H1 (cell line): ENCODE measurements at regions not wholly inside any gene's neighbourhood (a gene's known extent, or its start where the extent isn't known, plus 50 kb on each side); places are given as distances from the start of the nearest gene placed in this dataset.

Experiments used
- PHF8 ChIP-seq: fragments of 200-600 bp; sonication (generic); conservative IDR thresholded peaks from 2 replicates; pipeline ENCODE4 v1.7.1; 2012; ENCODE audit warnings: low read depth, mild to moderate bottlenecking, inconsistent platforms, low read length, moderate library complexity
- RNF2 ChIP-seq: fragments of 200-900, 300-1000 bp; sonication (generic); IDR thresholded peaks from 2 replicates; pipeline ENCODE4 v1.7.1; 2016; ENCODE audit warnings: borderline replicate concordance, low read depth, mild to moderate bottlenecking, antibody characterized with exemption, low read length; ENCODE audit not compliant: poor library complexity, severe bottlenecking; ENCODE audit errors: missing control alignments
- SP1 ChIP-seq: IDR thresholded peaks from 2 replicates; pipeline ENCODE4 v1.6.1; 2011; ENCODE audit warnings: low read depth, low read length
- TCF12 ChIP-seq: IDR thresholded peaks from 2 replicates; pipeline ENCODE4 v1.6.1; 2011; ENCODE audit warnings: low read depth, mild to moderate bottlenecking, low read length
- TEAD4 ChIP-seq: IDR thresholded peaks from 2 replicates; pipeline ENCODE4 v1.6.1; 2012; ENCODE audit warnings: low read depth, low read length, inconsistent platforms, mixed read lengths

- TF ChIP-seq PHF8: no peak
- TF ChIP-seq TCF12: no peak
- TF ChIP-seq TEAD4: no peak
- TF ChIP-seq SP1: no peak
- no peak for TF ChIP-seq RNF2
Observed at GRCh38 chr10:125431149-125431548, 251.8 kb downstream of the TEX36 start (continued).
